LHCN-M2 (cell line): ENCODE measurements at regions not wholly inside any gene's neighbourhood (a gene's known extent, or its start where the extent isn't known, plus 50 kb on each side); places are given as distances from the start of the nearest gene placed in this dataset.
"Not testable (repeated sequence)": the region's sequence is repeated elsewhere in the genome, so short reads cannot be mapped to it uniquely, and the experiment has no call there.

ENCODE experiments used
- DNase-seq: peaks from one replicate; pipeline ENCODE4 v3.0.0-alpha.2; 2012; ENCODE audit warnings: low read depth

DNA sequence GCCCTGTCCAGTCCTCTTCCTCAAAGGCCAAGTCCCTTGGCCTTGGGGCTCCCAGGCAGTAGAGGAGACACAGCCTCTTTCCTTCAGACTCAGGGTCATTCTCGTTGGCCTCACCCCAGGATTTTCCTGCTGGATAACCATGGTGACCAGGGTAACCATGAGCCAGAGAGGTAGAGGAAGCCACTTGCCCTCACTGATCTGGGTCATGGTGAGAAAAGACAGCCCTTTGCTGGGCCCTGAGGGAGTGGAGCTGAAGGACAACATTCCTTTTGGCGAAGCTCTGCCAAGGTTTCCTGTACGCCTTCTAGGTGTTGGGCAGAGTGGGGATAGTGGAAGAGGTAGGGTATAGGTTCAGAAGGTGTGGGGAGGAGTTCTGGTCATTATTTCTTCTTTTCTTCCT, 53.1 kb upstream of the WNT4 start:
- DNase-seq = no peak

DNA sequence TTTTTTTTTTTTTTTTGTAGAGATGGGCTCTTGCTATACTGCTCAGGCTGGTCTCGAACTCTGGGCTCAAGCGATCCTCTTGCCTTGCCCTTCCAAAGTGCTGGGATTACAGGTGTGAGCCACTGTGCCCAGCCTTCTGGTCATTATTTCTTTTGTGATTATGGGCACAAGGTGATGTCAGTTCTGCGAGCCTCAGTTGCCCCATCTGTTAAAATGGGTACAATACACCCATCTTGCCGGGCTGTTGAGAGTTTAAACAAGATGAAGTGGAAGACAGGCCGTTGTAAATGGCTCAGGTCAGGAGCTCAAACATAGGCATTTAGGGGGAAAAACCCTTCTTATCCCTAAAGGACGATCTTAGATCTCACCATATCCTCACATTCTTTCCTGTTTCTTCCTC, 53.7 kb upstream of the WNT4 start:
- no peak for DNase-seq

DNA sequence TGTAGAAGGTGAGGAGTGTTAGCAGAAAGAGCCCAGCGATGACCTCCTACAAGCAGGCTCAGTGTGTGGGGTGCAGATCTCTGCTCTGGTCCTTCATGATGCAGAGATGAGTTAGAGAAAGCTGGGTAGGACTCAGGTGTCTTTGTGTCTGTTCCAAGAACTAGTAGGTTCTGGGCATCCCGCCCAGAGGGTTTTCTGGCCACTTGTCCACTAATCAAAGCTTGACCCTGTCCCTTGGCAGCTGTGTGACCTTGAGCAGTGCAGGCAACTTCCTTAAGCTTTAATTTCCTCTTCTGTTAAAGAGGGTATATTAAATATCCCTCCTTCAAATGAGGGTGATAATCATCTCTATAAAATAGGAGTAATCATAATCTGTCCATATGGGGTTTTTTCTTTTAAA, 54.7 kb upstream of the WNT4 start:
- no peak for DNase-seq

DNA sequence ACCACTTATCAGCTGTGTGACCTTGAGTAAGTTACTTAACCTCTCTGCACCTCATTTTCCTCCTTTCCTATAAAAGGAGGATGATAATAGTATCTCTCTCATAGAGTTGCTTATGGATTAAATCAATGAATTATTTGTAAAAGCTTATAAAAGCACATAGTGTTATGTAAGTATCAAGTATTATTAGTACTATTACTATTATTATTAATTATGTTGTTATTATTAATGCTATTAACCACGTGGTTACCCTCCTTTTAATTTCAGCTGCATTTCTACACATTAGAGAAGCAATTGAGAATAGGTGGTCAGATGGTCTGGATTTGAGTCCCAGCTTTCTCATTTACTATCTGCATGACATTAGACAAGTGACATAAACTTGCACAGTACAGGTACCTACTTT, 58.1 kb upstream of the WNT4 start:
- DNase-seq = no peak

DNA sequence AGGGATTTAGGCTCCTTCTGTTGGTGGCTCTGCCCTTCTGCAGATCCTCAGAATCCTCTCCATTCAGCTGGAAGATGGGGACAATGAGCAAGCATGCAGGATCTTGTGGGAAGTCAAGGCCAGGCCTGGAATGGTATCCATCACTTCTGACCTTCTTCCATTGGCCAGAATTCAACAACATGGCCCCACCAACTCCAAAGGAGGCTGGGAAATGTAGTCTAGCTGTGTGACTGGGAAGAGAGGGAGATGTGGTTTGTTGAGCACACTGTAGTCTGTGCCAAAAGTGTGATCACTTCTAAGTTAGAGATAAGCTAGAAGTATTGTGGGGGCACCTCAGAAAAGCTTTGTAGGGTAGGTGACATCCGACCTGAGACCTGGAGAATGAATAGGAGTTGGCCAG, 60.4 kb upstream of the WNT4 start:
- no peak for DNase-seq

DNA sequence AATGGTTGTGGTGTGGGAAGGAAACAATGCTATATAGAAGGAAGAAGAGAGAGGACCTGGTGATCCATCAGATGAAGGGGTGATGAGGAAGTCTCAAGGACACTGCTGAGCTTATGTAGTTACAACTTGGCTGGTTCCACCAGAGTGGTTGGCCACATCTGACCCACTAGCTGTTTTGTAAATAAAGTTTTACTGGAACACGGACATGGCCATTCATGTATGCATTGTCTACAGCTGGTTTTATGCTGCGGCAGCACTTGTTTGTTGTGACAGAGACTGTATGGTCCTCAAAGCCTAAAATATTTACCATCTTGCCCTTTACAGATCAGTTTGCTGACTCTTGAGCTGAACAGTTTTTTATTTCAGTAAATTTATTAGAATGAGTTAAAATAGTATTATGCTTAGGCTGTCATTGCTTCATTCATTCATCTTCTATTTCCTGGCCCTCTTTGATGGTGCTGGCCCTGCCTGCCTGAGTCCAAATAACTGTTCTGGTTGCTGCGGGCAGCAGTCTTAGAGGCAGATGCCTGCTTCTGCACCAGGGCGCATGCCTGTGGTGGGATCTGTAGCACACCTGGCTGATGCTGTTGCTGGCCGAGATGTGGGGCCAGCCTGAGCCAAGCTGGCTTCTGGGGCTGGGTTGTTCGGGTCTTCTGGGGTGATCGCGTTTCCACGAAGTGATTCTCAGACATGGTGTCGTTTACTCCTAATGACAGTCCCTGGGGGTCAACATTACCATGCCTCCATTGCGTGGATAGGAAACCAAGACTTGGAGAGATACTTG, 61.4 kb upstream of the WNT4 start:
- DNase-seq = no peak

DNA sequence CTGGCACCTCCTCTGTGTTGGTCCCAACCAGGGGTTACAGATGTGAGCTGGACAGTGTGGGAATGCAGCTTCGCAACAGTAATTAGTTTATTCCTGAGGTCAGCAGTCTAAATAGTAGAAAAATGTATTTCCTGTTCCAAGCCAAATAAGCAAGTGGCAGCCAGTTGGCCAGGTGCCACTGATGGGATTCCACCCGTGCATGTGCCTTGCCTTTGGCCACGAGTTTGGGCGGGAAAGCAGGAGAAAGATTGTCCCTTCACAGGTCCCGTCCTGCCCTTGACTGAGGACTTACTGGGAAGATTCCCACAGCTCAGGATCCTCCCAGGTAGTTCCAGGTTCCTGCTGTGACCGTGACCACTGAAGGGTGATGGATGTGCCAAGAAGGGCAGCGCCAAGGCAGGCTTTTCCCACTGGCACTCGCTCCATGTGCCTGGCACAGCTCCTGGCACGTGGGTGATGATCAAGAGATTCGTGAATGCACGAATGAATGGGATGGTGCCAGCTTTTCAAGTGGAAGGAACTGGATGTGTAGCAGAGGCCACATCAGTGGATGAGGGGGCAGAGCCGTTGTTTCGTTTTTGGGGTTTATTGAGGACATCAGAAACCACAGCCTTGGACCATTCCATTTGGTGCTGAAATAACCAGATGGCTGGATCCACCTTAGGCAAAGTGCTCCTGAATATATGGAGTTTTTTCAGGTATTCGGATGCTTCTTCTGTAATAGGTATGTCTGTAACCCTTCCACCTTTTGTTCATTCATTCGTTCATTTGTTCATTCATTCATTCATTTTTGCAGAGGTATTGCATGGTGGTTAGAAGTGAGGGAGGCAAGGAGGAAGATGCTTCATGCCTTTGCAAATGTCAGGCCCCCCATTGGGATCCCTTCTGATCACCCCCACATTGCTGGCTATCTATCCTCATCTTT, 62.4 kb upstream of the WNT4 start:
- DNase-seq = no peak

DNA sequence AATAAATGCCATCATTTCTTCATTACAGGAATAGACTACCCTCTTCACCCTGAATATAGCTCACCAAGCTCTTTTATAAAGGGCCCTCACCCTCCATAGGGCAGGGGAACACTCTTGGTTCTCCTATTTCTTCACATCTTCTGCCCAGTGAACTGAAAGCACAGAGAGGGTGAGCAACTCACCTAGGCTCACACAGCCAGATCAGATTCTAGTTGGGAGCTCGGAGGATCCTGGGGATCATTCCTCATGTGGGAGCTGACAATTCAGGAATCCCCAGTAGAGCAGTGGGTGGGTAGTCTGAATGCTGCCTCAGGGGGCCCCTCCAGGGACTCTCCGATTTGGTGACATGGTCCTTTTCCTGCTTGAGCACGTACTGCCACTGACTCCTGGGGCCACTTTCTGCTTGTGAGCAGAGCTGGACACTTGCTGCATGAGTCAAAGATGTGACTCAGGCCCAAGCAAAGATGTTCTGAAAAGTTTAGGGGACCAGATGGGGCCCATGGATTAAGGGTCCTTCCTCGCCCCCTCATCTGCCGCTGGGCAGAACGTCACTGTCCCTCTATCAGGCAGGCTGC, 63.7 kb upstream of the WNT4 start:
- no peak for DNase-seq

DNA sequence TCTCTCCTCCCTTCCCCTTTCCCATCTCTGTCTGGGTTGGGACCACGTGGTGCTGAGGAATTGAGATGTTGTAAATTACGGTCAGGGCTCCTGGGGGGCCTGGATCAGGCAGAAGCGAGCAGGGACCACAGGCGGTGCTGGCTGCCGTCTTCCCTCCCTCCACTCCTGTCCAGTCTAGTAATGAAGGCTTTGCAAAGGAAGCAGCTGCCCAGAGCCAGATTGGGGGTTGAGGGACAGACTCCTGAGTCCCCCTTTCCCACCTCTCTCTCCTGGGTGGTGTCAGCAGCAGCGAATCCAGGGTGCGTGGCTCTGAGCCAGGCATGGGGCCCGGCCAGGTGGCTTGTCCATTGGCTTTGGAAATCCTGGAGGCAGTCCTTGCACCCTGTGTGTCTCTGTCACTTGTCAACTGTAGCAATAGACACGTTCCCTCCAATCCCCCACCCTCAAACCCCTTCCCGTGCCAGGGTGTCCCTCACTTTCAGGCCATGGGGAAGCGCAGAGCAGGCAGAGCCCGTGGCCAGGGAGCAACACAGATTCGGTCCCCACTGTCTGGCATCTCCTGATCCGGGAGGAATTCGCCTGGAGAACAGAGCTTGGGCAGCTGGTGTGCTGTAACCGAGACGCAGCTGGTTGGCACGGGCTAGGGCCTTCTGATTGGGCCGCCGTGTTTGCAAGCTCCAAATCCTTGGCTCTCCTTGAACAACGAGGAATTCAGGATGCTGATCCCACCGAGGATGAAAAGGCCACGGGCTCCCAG, 64.8 kb upstream of the WNT4 start:
- no peak for DNase-seq

DNA sequence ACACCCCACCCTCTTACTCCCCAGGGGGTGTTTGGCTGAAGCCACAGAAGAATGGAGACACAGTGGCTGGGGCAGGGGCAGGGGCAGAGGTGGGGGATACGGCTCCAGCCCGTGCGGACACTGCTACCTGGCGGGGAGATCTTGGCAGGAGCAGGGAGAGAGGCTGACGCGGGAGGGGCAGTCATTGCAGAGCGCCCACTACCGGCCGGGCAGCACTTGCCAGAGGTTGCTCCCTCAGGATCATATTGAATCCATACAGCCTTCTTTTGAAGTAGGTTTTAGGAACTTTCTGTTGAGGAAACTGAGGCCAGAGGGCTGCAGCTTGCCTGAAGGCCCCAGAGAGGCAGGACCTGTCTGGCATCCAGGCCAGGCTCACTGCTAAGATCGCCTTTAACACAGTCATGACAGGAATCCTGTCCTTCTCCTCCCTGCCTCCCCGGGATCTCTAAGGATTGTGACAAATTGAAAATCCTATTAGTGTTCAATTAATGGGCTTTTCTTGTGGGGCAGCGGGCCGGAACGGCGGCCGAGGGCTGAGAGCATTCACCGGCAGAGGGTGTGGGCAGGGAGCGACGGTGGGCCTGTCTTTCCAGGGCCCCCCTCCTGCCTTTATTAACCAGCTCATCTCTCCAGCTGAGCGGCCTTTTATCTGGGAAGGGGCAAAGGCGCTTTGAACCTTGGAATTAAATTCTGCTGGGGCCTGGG, 65.5 kb upstream of the WNT4 start:
- DNase-seq = no peak

DNA sequence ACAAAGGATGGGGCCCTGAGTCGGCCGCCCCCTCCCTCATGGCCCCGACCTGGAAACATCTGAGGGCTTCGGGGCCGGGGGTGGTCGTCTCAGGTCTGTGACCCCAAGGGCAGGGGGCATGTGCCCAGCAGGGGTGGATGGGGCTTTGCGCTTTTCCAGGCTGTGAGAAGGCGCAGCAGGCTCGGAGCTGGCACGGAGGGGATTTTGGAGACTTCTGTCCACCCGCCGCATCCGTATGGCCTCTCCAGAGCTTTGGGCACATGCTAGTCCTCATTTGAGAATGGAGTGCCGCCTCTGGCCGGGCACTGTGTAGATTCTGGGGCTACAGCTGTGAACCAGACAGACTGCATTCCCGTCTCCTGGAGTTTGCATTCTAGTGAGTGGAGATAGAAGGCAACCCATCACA, 66.1 kb upstream of the WNT4 start:
- DNase-seq = no peak

DNA sequence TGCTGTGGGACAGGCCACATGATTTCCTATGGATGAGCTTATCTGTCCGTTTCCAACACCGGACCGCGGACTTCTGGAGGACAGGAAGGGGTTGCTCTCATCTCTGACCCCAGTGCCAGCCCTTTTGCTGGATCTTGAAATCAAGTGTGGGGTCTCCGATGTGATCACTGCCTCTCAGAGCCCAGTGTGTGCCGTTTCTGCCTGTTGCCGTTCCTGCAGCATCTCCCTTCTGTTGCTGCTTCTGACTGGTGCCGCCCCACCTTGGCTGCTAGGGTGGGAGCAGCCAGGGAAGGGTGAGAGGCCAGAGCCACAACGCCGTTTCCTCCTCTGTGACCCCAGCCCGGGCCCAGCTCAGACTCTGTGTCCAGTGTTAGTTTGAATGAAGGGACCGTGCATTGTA, 67.3 kb upstream of the WNT4 start:
- DNase-seq = no peak

DNA sequence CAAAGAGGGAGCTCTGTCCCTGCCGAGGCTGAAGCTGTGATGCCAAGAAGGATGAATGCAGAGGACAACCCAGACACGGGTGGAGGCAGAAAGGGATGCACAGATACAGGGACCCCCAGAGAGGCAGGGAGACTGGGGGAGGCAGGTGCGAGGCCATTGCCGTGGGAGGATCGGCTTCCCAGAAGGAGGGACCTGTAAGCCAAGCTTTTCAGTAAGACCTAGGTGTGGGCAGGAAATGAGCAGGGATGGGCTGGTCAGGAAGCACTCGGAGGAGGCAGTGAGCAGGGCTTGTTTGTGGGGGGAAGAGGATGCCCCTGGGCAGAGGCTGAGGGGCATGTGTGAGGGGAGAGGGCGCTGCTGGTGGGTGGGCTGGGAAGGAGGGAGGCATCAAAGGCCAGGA, 67.7 kb upstream of the WNT4 start:
- DNase-seq = no peak

DNA sequence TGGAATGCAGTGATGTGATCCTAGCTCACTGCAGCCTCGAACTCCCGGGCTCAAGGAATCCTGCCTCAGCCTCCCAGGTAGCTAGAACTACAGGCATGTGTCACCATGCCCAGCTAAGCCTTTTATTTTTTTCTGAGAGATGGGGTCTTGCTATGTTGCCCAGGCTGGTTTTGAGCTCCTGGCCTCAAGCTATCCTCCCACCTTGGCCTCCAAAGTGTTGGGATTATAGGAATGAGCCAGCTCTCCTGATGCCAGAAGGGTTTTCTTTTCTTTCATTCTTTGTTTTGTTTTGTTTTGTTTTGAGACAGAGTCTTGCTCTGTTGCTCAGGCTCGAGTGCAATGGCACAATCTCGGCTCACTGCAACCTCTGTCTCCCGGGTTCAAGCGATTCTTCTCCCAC, 68.6 kb upstream of the WNT4 start:
- DNase-seq = not testable (repeated sequence)

DNA sequence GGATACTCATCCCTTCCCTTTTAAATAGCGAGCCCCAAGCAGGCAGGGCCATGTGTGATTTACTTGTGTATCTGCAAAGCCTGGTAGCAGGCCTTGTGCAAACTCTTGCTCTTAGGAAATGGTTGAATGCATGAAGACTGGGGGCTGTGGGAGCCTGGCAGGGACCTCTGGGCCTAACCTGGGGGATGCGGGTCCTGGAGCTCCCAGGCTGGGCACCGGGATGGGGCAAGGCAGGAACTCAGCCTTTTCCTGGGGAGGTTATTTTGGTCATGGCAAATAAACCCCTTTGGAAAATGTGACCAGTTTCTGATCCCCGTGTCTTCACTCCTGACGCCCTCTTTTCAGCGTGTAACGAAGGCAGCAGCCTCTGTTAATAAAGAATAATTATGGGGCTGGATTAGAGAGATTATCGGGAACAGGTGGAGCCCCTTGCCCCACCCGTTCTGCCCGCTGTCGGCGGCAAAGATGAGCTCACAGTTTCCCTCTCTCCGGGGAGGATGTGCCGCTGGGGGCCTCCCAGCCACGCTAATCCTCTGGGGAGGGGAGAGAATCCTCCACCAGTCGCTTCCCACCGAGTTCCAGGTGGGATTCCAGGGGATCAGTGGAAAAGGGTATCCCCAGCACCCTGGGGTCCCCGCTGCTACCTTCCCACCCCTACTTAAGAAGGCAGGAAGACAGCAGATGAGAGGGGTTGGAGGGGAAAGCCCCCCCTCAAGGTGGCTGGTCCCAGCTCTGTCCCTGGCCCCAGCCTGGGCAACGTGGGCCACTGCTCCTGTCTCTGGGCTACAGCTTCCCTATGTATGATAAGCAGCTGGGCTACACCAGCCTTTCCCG, 69.7 kb upstream of the WNT4 start:
- no peak for DNase-seq

DNA sequence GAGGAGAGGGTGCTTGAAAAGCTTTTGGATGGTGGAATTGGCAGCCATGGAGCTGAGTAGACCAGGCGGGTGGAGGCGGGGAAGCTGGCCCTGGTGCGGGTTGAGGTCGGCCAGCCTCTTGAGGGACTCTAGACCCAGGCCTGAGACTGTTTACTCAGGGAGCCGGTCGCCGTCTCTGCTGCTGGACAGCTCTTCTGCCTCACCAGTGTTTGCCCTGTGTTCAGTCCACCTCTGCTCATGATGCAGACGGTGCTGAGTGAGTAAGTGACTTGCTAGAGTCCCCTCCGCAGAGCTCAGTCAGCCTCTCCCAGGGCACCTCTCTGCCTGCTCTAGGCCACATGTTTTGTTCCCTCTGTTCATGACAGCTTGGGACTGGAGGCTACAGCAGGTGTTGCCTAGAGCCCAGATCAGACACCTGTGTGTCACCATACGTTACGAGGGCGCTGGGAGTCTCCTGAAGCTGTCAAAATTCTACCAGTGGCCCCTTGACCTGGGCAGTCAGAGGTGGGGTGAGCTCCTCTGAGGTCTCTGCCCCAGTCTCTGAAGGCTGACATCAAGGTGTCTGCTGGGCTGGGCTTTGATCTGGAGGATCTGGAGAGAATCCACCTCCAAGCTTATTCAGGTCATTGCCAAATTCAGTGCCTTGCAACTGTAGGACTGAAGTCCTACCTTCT, 73.5 kb upstream of the WNT4 start:
- no peak for DNase-seq

DNA sequence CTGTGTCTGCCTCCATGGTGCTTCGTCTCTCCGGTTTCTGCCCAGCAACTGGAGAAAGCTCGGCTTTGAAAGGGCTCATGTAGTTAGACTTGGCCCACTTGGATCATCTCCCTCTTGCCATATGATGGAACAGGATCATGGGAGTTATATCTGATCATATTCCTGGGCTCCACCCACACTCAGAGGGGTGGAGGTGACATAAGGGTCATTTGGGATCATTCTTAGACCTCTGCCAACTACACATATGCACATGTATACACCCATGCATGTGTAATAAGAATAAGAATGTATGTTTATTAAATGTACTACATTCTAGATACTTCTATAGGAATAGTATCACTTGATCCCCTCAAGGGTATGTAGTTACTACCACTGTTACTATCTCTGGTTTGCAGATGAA, 74.1 kb upstream of the WNT4 start:
- DNase-seq = no peak

DNA sequence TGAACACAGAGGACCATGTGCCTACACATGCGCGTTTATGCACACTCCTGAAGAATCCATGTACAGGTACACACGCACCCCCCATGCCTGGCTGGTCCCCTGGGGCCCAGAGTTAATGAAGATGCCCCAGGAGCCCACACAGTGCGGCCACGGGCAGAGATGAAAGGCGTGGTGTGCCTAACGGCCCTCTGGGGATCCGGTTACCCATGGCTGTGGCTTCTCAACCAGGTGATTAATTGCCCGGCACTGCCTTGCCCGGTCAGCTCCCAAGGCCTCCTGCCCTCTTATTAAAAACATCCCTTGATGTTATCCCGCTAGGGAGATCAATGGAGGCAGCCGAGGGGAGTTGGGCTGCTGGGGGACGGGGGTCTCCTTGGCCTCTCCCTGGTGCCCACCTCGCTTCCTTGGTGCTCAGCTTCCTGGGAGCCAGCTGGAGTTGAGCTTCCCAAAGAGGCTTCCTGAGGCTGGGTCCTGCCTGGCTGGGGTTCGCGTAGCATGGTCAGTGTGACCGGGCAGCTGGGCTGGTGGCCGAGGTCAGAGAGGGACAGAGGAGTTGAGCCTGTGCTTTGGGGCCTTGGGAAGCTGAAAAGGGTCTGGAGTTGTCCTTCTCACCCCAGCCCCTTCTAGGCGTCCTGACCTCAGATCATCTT, 75.0 kb upstream of the WNT4 start:
- no peak for DNase-seq

DNA sequence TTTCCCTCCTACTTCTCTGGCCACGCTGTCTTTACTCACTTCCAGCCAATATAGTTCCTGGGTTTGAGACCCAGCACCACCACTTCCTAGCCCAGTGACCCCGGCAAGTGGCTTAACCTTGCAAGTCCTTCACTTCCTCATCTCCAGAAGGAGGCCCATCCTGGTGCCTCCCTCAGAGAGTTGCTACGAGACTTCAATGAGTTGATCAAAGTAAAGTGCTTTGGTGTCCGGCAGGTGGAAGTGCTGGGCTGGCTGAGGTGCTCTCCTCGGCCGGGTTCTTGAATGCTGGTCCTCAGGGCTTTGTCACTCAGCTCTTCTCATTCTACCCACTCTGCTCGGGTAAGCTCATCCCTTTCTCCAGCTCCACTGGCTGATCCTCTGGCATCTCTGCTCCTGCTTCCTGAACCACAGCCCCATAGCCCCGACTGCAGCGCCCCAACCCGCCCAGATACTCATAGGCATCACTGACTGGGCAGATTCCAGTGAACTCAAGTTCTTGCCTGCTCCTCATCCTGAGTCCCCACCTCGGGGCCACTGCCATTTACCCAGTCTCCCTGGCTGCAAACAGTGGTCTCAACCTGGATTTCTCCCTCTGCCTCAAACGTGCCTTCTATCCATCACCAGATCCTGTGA, 75.8 kb upstream of the WNT4 start:
- no peak for DNase-seq
